ENCODE measurements at regions not wholly inside any gene's neighbourhood (a gene's known extent, or its start where the extent isn't known, plus 50 kb on each side); places are given as distances from the start of the nearest gene placed in this dataset.

DNA sequence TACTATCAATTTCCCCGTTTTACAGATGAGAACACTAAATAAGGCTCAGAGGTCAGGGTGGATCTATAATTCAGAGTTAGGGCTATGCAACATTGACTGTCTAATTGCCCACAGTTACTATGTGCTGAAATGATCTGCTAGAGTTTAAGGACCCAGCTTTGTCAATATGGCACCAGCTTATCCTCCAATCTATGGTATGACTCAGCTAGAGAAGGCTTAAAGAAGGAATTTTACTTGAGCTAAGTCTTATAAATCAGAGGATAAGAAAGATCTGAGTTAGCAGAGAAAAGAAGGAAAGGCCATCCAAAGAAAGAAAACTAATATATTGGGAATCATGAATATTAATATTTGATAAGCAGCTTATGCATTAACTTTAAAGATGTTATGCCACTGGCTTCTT lies 78.1 kb downstream of the ASB9 start:
- FAIRE-seq = no peak
- DNase-seq (ENCODE audit: insufficient read length, low spot score) = no peak
- TF ChIP-seq POLR2A (IDR thresholded peaks at IDR 0.05; ENCODE audit: low read depth, low read length) = no peak

DNA sequence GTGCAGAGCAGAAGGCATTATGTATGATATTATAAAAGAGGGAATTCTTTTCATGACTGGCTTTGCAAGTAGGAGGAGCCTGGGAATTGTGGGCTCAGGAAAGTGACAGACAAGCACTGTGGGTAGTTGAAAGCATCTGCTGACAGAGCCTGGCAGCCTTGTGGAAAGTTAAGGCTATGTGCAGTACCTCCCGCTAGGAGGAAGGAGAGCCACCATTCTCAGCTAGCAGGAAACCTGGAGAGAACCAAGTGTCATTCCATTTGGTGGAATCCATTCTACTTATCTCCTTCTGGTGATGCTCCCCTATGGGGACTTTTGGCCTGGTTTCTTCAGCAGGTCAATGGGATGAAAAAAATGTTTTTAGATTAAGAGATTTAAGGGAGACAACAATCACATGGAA lies 81.8 kb downstream of the ASB9 start:
- no peak for TF ChIP-seq POLR2A (IDR thresholded peaks at IDR 0.05; ENCODE audit: low read depth, low read length)
- FAIRE-seq = no peak

DNA sequence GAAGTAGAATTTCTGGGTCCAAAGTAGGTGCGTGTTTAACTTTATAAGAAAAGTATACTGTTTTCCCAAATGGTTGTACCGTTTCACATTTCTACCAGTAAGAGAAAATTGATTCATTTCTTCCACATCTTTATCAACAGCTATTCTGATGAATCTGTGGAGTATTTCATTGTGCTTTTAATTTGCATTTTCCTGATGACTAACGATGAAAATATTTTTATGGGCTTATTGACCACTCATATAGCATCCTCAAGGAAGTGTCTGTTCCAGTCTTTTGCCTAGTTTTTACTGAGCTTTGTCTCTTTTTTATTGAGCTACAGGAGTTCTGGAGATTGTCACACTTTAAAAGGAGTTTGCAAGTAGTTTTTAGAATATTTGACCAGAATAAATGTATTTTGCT lies 92.6 kb downstream of the ASB9 start:
- FAIRE-seq = no peak
- DNase-seq (ENCODE audit: insufficient read length, low spot score) = no peak
- TF ChIP-seq POLR2A (IDR thresholded peaks at IDR 0.05; ENCODE audit: low read depth, low read length) = no peak

More for the DNA sequence above, 81.8 kb downstream of the ASB9 start:
- no peak for DNase-seq (ENCODE audit: insufficient read length, low spot score)

DNA sequence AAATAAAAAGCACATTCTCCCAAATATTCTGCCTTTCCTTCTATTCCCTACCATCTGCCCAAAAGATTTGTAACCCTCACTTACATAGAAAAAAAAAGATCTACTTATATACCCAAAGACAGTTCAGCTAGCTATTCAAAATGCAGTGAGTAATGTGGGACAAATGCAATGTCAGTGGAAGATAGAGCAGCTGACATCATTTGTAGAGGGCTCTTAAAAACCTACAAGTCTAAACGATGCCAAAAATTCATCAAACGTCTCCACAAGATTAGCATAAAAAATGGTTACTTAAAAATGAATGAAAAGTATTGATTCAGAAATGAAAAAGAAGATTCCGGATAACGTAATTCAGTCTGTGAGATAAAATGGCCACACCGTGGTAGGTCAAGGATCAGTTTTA lies 96.5 kb downstream of the ASB9 start:
- no peak for DNase-seq (ENCODE audit: insufficient read length, low spot score)
- no peak for TF ChIP-seq POLR2A (IDR thresholded peaks at IDR 0.05; ENCODE audit: low read depth, low read length)
- no peak for FAIRE-seq

DNA sequence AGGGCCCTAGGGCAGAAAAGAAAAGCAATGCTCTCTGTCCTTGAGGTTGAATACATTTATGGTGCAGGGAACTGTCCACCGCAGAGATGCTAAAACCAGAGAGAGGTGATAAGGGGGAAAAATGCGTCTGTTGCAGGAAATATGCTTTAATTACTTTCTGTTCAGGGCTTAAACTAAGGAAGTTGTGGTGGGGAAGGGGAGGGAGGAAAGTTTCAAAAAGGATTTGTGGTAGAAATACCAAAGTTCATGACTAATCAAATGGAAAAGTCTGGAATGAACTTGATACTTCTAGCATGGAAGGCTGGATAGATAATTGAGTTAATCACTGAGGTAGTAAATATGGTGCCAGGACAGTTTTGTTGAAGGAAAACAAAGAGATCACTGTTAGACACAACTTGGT lies 99.0 kb downstream of the ASB9 start:
- FAIRE-seq (no peak), DNase-seq (ENCODE audit: insufficient read length, low spot score) (no peak)
- TF ChIP-seq POLR2A (IDR thresholded peaks at IDR 0.05; ENCODE audit: low read depth, low read length) = no peak

DNA sequence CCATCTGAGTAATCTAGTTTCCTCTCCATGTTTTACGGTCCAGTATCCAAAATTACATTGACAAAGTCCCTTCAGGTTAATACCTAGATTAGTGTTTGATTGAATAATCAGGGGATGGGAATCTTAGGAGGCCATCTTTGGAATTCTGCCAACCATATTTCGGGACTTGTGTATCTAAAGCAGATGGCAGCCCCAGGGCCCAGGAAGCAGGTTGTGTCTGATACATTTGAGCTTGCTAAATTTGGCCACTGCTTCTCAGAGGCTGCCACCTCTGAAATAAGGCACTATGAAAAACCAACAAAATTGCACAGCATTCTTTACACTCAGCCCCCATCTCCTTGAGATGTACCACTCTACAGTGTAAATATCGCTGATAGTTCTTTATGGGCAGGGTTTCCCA lies 102.1 kb downstream of the ASB9 start:
- no peak for FAIRE-seq
- DNase-seq (ENCODE audit: insufficient read length, low spot score) = no peak
- TF ChIP-seq POLR2A (IDR thresholded peaks at IDR 0.05; ENCODE audit: low read depth, low read length) = no peak

DNA sequence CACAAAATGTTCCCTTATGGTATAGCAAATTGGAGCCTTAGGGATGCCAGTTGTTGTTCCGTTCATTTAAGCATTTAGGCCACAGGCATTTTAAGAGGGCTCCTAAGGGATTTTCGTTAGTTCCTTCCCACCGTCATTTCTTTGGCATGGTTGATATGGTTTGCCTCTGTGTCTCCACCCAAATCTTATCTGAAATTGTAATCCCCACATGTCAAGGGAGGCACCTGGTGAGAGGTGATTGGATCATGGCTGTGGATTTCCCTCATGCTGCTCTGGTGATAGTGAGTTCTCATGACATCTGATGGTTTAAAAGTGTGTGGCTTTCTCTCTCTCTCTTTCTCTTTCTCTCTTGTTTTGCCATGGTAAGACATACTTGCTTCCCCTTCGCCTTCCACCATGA lies 104.1 kb downstream of the ASB9 start:
- FAIRE-seq (no peak), DNase-seq (ENCODE audit: insufficient read length, low spot score) (no peak)
- no peak for TF ChIP-seq POLR2A (IDR thresholded peaks at IDR 0.05; ENCODE audit: low read depth, low read length)

DNA sequence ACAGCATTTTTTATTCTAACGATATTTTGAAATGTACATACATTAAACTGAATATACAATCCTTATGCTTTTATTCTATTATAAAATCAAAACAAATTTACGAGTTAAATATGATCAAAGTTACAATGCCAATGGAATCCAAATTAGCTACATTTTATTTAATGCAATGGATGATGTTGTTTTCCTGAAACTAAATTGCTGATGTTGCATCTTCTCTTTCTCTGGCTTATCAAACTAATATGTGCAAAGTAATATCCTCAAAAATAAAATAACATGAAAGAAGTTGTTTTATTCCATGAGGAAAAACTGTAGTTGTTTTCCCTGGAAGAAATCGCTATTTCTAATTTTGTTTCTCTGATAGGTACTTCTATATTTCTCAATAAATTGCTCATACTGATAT lies 106.8 kb downstream of the ASB9 start:
- FAIRE-seq = no peak
- TF ChIP-seq POLR2A (IDR thresholded peaks at IDR 0.05; ENCODE audit: low read depth, low read length) = no peak
- DNase-seq (ENCODE audit: insufficient read length, low spot score) = no peak

DNA sequence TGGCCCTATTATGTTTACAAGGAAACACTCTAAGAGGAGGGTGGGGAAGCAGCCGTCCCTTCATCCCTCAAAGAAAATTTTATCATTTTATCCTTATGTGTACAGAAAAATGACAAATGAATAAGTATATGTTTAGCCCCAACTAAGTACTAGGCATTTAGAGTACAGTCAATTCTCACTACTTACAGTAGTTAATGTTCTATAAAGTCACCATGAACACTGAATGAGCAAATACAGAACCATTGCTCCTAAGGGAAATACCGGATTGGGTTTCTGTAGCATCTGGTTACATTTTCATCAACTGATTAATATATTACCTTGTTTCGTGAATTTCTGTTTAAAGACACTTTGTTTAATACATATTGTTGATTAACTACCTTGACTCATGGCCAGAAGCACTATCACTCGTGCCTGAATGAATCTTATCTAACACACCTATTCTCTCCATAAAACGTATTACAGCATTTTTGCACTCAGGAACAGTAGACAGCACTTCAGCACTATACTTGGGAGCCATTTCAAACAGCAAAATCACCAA lies 109.3 kb downstream of the ASB9 start:
- TF ChIP-seq POLR2A (IDR thresholded peaks at IDR 0.05; ENCODE audit: low read depth, low read length) = no peak
- no peak for DNase-seq (ENCODE audit: insufficient read length, low spot score)
- no peak for FAIRE-seq

DNA sequence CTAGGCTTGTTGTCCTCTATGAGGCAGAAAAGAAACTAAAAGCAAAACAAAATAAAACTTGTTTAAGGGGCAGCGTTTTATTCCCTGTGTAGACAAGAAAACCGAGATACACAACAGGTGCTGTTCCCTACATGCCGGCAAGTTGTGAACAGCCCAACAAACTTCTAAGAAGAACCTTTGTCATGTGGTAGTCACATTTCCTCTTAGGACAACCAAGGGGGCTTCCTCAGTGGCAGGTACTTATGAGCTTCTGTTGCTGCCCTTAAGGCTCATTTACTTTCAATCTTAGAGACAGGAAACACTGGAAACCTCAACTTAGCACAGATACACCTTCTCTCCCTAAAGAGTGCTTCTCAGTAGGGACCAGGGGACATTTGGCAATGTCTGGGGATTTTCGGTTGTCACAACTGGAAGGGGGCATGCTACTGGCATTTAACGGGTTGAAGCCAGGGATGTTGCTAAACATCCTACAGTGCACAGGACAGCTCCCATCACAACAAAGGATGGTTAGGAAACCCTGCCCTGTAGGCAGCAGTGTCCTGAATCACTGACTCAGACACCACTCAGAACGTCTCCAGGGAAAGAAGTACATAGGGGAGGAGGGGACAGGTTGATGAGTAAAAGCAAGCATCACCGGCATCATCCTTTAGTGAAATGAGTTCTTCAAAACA lies 111.0 kb downstream of the ASB9 start:
- no peak for TF ChIP-seq POLR2A (IDR thresholded peaks at IDR 0.05; ENCODE audit: low read depth, low read length)
- DNase-seq (ENCODE audit: insufficient read length, low spot score) (no peak), FAIRE-seq (no peak)

DNA sequence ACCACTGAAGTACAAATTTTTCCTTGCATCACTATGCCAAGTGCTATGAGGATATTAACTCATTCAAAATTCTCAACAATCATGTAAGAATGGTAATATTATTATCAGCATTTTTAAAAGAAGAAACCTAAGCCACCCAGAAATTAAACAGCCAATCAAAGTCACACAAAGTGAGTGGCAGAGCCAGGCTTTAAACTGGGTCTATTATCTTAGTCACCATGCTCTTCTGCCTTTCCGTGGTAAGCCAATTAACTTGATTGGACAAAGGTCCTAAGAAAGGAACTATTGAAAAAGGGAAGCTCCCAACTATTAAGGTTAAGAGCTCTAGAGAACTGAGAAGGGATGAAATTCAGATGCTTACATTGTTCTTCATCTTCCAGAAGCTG lies 111.5 kb downstream of the ASB9 start:
- no peak for FAIRE-seq
- DNase-seq (ENCODE audit: insufficient read length, low spot score) = no peak

DNA sequence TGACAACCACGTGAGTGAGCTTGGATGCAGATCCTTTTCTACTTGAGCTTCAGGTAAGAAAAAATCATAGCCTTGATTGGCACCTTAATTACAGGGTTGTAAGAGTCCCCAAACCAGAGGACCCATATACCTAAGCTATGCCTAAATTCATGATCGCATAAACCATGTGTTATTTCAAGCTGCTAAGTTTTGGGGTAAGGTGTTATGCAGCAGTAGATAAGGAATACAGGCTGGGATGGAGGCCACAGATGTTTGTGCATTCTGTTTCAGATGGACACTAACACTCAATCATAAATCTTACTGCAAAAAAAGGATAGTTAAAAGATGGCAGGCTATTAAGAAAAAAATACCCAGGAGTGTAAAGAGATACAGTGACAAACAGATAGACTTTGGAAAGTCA lies 112.3 kb downstream of the ASB9 start:
- no peak for TF ChIP-seq POLR2A (IDR thresholded peaks at IDR 0.05; ENCODE audit: low read depth, low read length)
- FAIRE-seq (no peak), DNase-seq (ENCODE audit: insufficient read length, low spot score) (no peak)

More for the DNA sequence above, 111.5 kb downstream of the ASB9 start:
- no peak for TF ChIP-seq POLR2A (IDR thresholded peaks at IDR 0.05; ENCODE audit: low read depth, low read length)

DNA sequence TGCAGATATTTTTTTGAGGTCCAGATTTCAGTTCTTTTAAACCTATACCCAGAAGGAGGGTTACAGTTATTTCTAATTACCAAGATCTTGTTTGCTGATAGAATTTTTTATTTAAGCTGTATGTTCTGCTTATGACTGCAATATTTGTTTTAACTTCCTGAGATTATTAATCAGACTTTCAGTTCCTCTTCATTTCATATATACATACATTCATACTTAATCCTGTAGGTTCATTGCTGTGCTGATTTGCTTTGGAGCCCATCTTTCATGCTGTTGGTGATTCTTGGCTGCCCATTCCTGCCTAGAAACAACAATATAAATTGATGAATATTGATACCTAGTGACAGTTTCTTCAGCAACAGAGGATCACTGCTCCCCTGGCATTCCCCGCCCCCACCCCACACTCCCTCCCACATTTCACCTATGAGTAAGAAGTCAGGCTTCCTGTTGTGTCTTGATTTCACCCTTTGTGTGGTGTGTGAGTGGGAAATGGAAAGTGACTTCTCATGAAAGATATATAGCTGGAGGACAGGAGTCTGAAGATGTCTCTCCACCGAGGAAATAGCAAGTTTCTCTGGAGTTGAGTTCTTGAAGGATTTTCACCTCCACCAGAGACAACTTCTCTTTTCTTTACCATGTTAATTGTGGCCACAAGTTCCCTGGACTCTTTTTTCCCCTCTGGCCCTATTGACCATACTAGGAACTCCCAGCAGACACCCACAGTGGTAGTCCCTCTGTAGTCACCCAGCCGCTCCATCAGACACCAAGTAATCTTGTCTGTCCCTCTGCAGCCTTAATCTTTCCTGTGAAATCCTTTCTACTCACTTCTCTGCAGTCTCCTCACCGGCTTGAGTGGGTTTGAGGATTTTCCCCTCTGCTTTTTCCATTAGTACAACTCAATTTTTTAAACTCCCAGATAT lies 118.4 kb downstream of the ASB9 start:
- no peak for FAIRE-seq
- TF ChIP-seq POLR2A (IDR thresholded peaks at IDR 0.05; ENCODE audit: low read depth, low read length) = no peak
- DNase-seq (ENCODE audit: insufficient read length, low spot score) = no peak

DNA sequence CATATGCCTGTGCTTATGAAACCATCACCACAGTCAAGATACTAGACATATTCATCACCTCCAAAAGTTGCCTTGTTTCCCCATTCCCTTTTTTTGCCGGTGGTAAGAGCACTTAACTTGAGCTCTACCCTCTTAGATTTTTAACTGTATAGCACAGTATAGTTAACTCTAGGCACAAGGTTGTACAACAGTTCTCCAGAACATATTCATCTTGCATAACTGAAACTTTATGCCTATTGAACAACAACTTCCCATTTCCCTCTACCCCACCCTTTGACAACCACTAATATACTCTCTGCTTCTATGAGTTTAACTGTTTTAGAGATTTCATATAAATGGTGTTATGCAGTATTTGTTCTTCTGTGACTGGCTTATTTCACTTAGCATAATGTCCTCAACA lies 119.3 kb downstream of the ASB9 start:
- TF ChIP-seq POLR2A (IDR thresholded peaks at IDR 0.05; ENCODE audit: low read depth, low read length) = no peak
- no peak for FAIRE-seq

DNA sequence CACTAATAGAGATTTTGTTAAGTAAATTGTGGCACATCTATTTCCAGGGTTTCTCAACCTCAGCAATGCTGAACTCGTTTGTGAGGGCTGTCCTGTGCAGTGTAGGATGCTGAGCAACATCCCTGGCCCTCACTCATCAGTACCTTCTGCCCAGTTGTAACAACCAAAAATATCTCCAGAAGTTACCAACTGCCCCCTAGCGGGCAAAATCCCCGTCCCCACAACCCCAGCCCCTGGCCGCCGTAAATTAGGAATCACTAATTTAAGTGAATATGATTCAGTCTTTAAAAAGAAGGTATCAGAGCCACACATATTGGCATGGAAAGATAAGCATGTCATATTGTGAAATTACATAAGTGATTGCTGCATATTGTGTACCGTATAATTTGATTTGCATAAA lies 123.4 kb downstream of the ASB9 start:
- DNase-seq (ENCODE audit: insufficient read length, low spot score) (no peak), FAIRE-seq (no peak)
- no peak for TF ChIP-seq POLR2A (IDR thresholded peaks at IDR 0.05; ENCODE audit: low read depth, low read length)

More for the DNA sequence above, 119.3 kb downstream of the ASB9 start:
- no peak for DNase-seq (ENCODE audit: insufficient read length, low spot score)

All from H54 (cell line).